Astrocyte (in vitro differentiated cells and primary cell): ENCODE measurements at regions not wholly inside any gene's neighbourhood (a gene's known extent, or its start where the extent isn't known, plus 50 kb on each side); places are given as distances from the start of the nearest gene placed in this dataset.

ENCODE experiments used
- DNase-seq: peaks from one replicate; pipeline ENCODE4 v3.0.0-alpha.2; 2010; ENCODE audit warnings: low read depth
- FAIRE-seq: peaks from 2 replicates; lab custom pipeline; 2011; peaks lifted over from hg19 to GRCh38; lab: Jason Lieb, UNC
- H2AFZ ChIP-seq: 2 replicates; pipeline ENCODE4 v1.6.0; 2012; ENCODE audit warnings: low read depth, low read length, inconsistent platforms
- H3K27ac ChIP-seq: 2 replicates; pipeline ENCODE4 v1.5.1; 2011; ENCODE audit warnings: low read depth, low read length, inconsistent platforms
- H3K27me3 ChIP-seq: 2 replicates; pipeline ENCODE4 v1.6.0; 2011; ENCODE audit warnings: low read length, inconsistent platforms; ENCODE audit not compliant: insufficient read depth
- H3K36me3 ChIP-seq: 2 replicates; pipeline ENCODE4 v1.5.1; 2011; ENCODE audit warnings: low read length, inconsistent platforms; ENCODE audit not compliant: insufficient read depth
- H3K4me1 ChIP-seq: 2 replicates; pipeline ENCODE4 v1.5.1; 2011; ENCODE audit warnings: low read length, inconsistent platforms; ENCODE audit not compliant: insufficient read depth
- H3K4me2 ChIP-seq: 2 replicates; pipeline ENCODE4 v1.6.0; 2012; ENCODE audit warnings: low read length, inconsistent platforms
- H3K4me3 ChIP-seq: 2 replicates; pipeline ENCODE4 v1.5.1; 2011; ENCODE audit warnings: low read depth, mild to moderate bottlenecking, low read length, inconsistent platforms; ENCODE audit not compliant: insufficient read depth
- H3K79me2 ChIP-seq: 2 replicates; pipeline ENCODE4 v1.6.0; 2012; ENCODE audit warnings: mild to moderate bottlenecking, low read length, inconsistent platforms; ENCODE audit not compliant: insufficient read depth
- H3K9ac ChIP-seq: 2 replicates; pipeline ENCODE4 v1.6.0; 2012; ENCODE audit warnings: mild to moderate bottlenecking, low read length, inconsistent platforms
- H3K9me3 ChIP-seq: 2 replicates; pipeline ENCODE4 v1.5.1; 2012; ENCODE audit warnings: low read depth, mild to moderate bottlenecking, low read length, inconsistent platforms; ENCODE audit not compliant: insufficient read depth
- H4K20me1 ChIP-seq: 2 replicates; pipeline ENCODE4 v1.6.0; 2012; ENCODE audit warnings: low read length, inconsistent platforms; ENCODE audit not compliant: insufficient read depth
- H3K27ac Mint-ChIP-seq: one replicate; pipeline ENCODE4 v1.8.0; 2021; ENCODE audit warnings: mild to moderate bottlenecking, mixed read lengths; ENCODE audit not compliant: unreplicated experiment
- H3K27me3 Mint-ChIP-seq: one replicate; pipeline ENCODE4 v1.8.0; 2021; ENCODE audit warnings: low read depth, mixed read lengths; ENCODE audit not compliant: unreplicated experiment
- H3K36me3 Mint-ChIP-seq: one replicate; pipeline ENCODE4 v1.8.0; 2021; ENCODE audit warnings: low read depth, mixed read lengths; ENCODE audit not compliant: unreplicated experiment
- H3K4me1 Mint-ChIP-seq: one replicate; pipeline ENCODE4 v1.8.0; 2021; ENCODE audit warnings: low read depth, mixed read lengths; ENCODE audit not compliant: unreplicated experiment
- H3K4me3 Mint-ChIP-seq: one replicate; pipeline ENCODE4 v1.8.0; 2021; ENCODE audit warnings: mild to moderate bottlenecking, moderate library complexity, mixed read lengths; ENCODE audit not compliant: unreplicated experiment
- H3K9me3 Mint-ChIP-seq: one replicate; pipeline ENCODE4 v1.8.0; 2021; ENCODE audit warnings: mild to moderate bottlenecking, mixed read lengths; ENCODE audit not compliant: unreplicated experiment
- EZH2 ChIP-seq: IDR thresholded peaks from 2 replicates; pipeline ENCODE4 v1.6.1; 2012; ENCODE audit warnings: mild to moderate bottlenecking, low read length, inconsistent platforms; ENCODE audit not compliant: insufficient read depth
- TF ChIP-seq, protein P1 (sequence below): IDR thresholded peaks from 2 replicates; pipeline ENCODE4 v1.5.1; 2011; ENCODE audit warnings: low read depth, mild to moderate bottlenecking, inconsistent platforms, low read length, moderate library complexity; ENCODE audit not compliant: insufficient read depth

DNA sequence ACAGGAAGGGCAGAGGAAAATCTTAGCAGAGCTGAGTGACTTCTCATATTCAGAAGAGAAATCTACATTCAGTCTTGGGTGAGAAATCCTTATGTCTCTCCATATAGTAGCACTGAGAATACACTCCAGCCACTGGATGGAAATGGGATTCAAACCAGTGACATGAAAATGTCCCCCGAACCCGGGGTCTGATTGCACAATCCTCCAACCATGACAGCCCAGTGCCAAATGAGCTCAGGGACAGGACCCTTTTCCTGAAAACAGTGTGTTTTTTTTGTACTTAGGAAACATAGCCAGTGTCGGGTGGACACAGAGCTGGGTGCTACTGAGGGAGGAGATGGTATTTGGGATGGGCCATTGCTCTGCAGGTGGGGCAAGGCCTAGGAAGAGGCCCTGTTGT lies 185.6 kb downstream of the CXCL12 start:
- Mint-ChIP-seq H3K27ac (peak overlapping the region; percentile 7), H3K36me3 (peaks cover 2% of the 10 kb centered on the region), H3K4me1 (peaks cover 23% of the 10 kb centered on the region), H3K27me3 (no peaks in the 10 kb centered on the region), H3K9me3 (peaks cover 3% of the 10 kb centered on the region), H3K4me3 (no peak overlapping the region)
- no peak overlapping the region for H3K9ac ChIP-seq
- TF ChIP-seq, protein P1, sequence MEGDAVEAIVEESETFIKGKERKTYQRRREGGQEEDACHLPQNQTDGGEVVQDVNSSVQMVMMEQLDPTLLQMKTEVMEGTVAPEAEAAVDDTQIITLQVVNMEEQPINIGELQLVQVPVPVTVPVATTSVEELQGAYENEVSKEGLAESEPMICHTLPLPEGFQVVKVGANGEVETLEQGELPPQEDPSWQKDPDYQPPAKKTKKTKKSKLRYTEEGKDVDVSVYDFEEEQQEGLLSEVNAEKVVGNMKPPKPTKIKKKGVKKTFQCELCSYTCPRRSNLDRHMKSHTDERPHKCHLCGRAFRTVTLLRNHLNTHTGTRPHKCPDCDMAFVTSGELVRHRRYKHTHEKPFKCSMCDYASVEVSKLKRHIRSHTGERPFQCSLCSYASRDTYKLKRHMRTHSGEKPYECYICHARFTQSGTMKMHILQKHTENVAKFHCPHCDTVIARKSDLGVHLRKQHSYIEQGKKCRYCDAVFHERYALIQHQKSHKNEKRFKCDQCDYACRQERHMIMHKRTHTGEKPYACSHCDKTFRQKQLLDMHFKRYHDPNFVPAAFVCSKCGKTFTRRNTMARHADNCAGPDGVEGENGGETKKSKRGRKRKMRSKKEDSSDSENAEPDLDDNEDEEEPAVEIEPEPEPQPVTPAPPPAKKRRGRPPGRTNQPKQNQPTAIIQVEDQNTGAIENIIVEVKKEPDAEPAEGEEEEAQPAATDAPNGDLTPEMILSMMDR, result no peak
- TF ChIP-seq EZH2, result no peak
- H3K4me3 ChIP-seq, result no peak overlapping the region
- H4K20me1 ChIP-seq, result no peaks in the 10 kb centered on the region
- peaks cover 41% of the 10 kb centered on the region for H3K27me3 ChIP-seq
- no peak overlapping the region for H2AFZ ChIP-seq
- DNase-seq (no peak), FAIRE-seq (no peak)
- H3K79me2 ChIP-seq, result no peaks in the 10 kb centered on the region
- no peaks in the 10 kb centered on the region for H3K36me3 ChIP-seq
- H3K9me3 ChIP-seq, result peaks cover 6% of the 10 kb centered on the region
- no peak overlapping the region for H3K4me2 ChIP-seq
- peaks cover 22% of the 10 kb centered on the region for H3K4me1 ChIP-seq
- no peak overlapping the region for H3K27ac ChIP-seq

DNA sequence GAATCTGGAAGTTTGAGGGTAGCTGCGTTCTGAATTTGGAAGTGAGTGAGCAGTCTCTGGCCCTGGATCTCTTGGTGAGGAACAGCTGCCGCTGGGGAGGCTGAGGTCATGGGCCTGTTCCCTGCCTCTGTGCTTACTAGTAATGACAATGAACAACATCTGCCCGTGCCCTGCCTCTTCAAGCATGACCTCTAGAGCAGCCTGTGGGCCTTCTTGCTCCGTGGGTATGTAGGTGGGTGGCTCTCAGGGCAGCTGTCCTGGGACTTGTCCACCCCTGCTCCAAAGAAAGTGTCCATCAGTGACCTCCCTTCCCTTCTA lies 186.2 kb downstream of the CXCL12 start:
- no peak overlapping the region for H3K4me3 Mint-ChIP-seq
- peaks cover 22% of the 10 kb centered on the region for H3K4me1 ChIP-seq
- H3K27me3 ChIP-seq, result peaks cover 42% of the 10 kb centered on the region
- no peak overlapping the region for H3K4me2 ChIP-seq
- no peak overlapping the region for H3K9ac ChIP-seq
- TF ChIP-seq, protein P1, result no peak
- TF ChIP-seq EZH2, result no peak
- H3K27me3 Mint-ChIP-seq, result no peaks in the 10 kb centered on the region
- H3K9me3 ChIP-seq, result peaks cover 6% of the 10 kb centered on the region
- H3K27ac Mint-ChIP-seq, result no peak overlapping the region
- FAIRE-seq (no peak), DNase-seq (no peak)
- no peak overlapping the region for H3K4me3 ChIP-seq
- no peak overlapping the region for H3K27ac ChIP-seq
- H4K20me1 ChIP-seq, result no peaks in the 10 kb centered on the region
- no peaks in the 10 kb centered on the region for H3K36me3 ChIP-seq
- no peaks in the 10 kb centered on the region for H3K79me2 ChIP-seq
- H3K9me3 Mint-ChIP-seq, result peaks cover 3% of the 10 kb centered on the region
- peaks cover 23% of the 10 kb centered on the region for H3K4me1 Mint-ChIP-seq
- H3K36me3 Mint-ChIP-seq, result peaks cover 2% of the 10 kb centered on the region
- no peak overlapping the region for H2AFZ ChIP-seq

GRCh38 chr10:44198096-44198779 lies 186.7 kb downstream of the CXCL12 start:
- Mint-ChIP-seq H3K36me3 (peaks cover 2% of the 10 kb centered on the region), H3K4me1 (peaks cover 21% of the 10 kb centered on the region), H3K27me3 (no peaks in the 10 kb centered on the region), H3K27ac (no peak overlapping the region), H3K4me3 (no peak overlapping the region), H3K9me3 (peaks cover 3% of the 10 kb centered on the region)
- FAIRE-seq (no peak), DNase-seq (peak; percentile 73)
- Histone ChIP-seq H3K79me2 (no peaks in the 10 kb centered on the region), H3K9me3 (peaks cover 6% of the 10 kb centered on the region), H3K27me3 (peaks cover 43% of the 10 kb centered on the region), H3K4me2 (no peak overlapping the region), H3K9ac (no peak overlapping the region), H3K36me3 (no peaks in the 10 kb centered on the region), H3K27ac (no peak overlapping the region), H4K20me1 (no peaks in the 10 kb centered on the region), H3K4me1 (peaks cover 22% of the 10 kb centered on the region), H3K4me3 (no peak overlapping the region), H2AFZ (no peak overlapping the region)
- no peak for TF ChIP-seq EZH2
- TF ChIP-seq, protein P1, result no peak
